ENCODE measurements at regions not wholly inside any gene's neighbourhood (a gene's known extent, or its start where the extent isn't known, plus 50 kb on each side); places are given as distances from the start of the nearest gene placed in this dataset.
A peak's percentile ranks its signal among the peaks of the same experiment; 100 is the strongest.

GRCh38 chr18:60667016-60667415, 294.4 kb upstream of the MC4R start:
- Mint-ChIP-seq H3K4me1 (ENCODE audit: unreplicated experiment) (peaks cover 6% of the 10 kb centered on the region), H3K27me3 (ENCODE audit: unreplicated experiment) (no peaks in the 10 kb centered on the region), H3K4me3 (ENCODE audit: unreplicated experiment) (no peak overlapping the region), H3K36me3 (ENCODE audit: low read depth, unreplicated experiment) (no peaks in the 10 kb centered on the region), H3K27ac (ENCODE audit: unreplicated experiment) (no peak overlapping the region), H3K9me3 (ENCODE audit: unreplicated experiment) (no peaks in the 10 kb centered on the region)
- TF ChIP-seq CTCF (IDR thresholded peaks at IDR 0.05; ENCODE audit: unreplicated experiment) = no peak
- DNase-seq (ENCODE audit: low spot score) = no peak

- no peaks in the 10 kb centered on the region for H3K9me3 Mint-ChIP-seq (ENCODE audit: unreplicated experiment)
- TF ChIP-seq CTCF (IDR thresholded peaks at IDR 0.05; ENCODE audit: unreplicated experiment) = no peak
- peaks cover 6% of the 10 kb centered on the region for H3K4me1 Mint-ChIP-seq (ENCODE audit: unreplicated experiment)
- H3K27me3 Mint-ChIP-seq (ENCODE audit: unreplicated experiment) = no peaks in the 10 kb centered on the region
- DNase-seq (ENCODE audit: low spot score) = no peak
- H3K4me3 Mint-ChIP-seq (ENCODE audit: unreplicated experiment) = no peak overlapping the region
- no peak overlapping the region for H3K27ac Mint-ChIP-seq (ENCODE audit: unreplicated experiment)
- no peaks in the 10 kb centered on the region for H3K36me3 Mint-ChIP-seq (ENCODE audit: low read depth, unreplicated experiment)
Observed at GRCh38 chr18:60668583-60668982, 296.0 kb upstream of the MC4R start.

- TF ChIP-seq CTCF (IDR thresholded peaks at IDR 0.05; ENCODE audit: unreplicated experiment) = no peak
- no peak for DNase-seq (ENCODE audit: low spot score)
- no peak overlapping the region for H3K27ac Mint-ChIP-seq (ENCODE audit: unreplicated experiment)
- H3K36me3 Mint-ChIP-seq (ENCODE audit: low read depth, unreplicated experiment) = no peaks in the 10 kb centered on the region
- no peaks in the 10 kb centered on the region for H3K27me3 Mint-ChIP-seq (ENCODE audit: unreplicated experiment)
- H3K4me3 Mint-ChIP-seq (ENCODE audit: unreplicated experiment) = no peak overlapping the region
- H3K4me1 Mint-ChIP-seq (ENCODE audit: unreplicated experiment) = peaks cover 6% of the 10 kb centered on the region
- no peaks in the 10 kb centered on the region for H3K9me3 Mint-ChIP-seq (ENCODE audit: unreplicated experiment)
Observed at GRCh38 chr18:60669938-60670337, 297.4 kb upstream of the MC4R start.

GRCh38 chr18:60671021-60671420, 298.4 kb upstream of the MC4R start:
- Mint-ChIP-seq H3K27me3 (ENCODE audit: unreplicated experiment) (no peaks in the 10 kb centered on the region), H3K4me3 (ENCODE audit: unreplicated experiment) (no peak overlapping the region), H3K27ac (ENCODE audit: unreplicated experiment) (peak overlapping the region; percentile 82), H3K9me3 (ENCODE audit: unreplicated experiment) (no peaks in the 10 kb centered on the region), H3K36me3 (ENCODE audit: low read depth, unreplicated experiment) (no peaks in the 10 kb centered on the region), H3K4me1 (ENCODE audit: unreplicated experiment) (peaks cover 6% of the 10 kb centered on the region)
- DNase-seq (ENCODE audit: low spot score) = no peak
- no peak for TF ChIP-seq CTCF (IDR thresholded peaks at IDR 0.05; ENCODE audit: unreplicated experiment)

- no peak for DNase-seq (ENCODE audit: low spot score)
Observed at GRCh38 chr18:60675126-60675525, 302.6 kb upstream of the MC4R start.

More at GRCh38 chr18:60675126-60675525, 302.6 kb upstream of the MC4R start:
- H3K4me3 Mint-ChIP-seq (ENCODE audit: unreplicated experiment) = no peak overlapping the region
- H3K36me3 Mint-ChIP-seq (ENCODE audit: low read depth, unreplicated experiment) = no peaks in the 10 kb centered on the region
- H3K9me3 Mint-ChIP-seq (ENCODE audit: unreplicated experiment) = no peaks in the 10 kb centered on the region
- H3K27me3 Mint-ChIP-seq (ENCODE audit: unreplicated experiment) = no peaks in the 10 kb centered on the region
- peaks cover 6% of the 10 kb centered on the region for H3K4me1 Mint-ChIP-seq (ENCODE audit: unreplicated experiment)
- no peak for TF ChIP-seq CTCF (IDR thresholded peaks at IDR 0.05; ENCODE audit: unreplicated experiment)
- H3K27ac Mint-ChIP-seq (ENCODE audit: unreplicated experiment) = no peak overlapping the region

Measured in endothelial cell (in vitro differentiated cells).